GM20000 (cell line): ENCODE measurements at regions not wholly inside any gene's neighbourhood (a gene's known extent, or its start where the extent isn't known, plus 50 kb on each side); places are given as distances from the start of the nearest gene placed in this dataset.

Source experiments
- DNase-seq: peaks from one replicate; pipeline ENCODE4 v3.0.0; 2012; ENCODE audit warnings: low spot score
- TF ChIP-seq, protein P1 (sequence below): IDR thresholded peaks from 2 replicates; pipeline ENCODE4 v1.5.1; 2012; ENCODE audit warnings: mild to moderate bottlenecking, control low read depth; ENCODE audit errors: extremely low read depth, missing control alignments

DNA sequence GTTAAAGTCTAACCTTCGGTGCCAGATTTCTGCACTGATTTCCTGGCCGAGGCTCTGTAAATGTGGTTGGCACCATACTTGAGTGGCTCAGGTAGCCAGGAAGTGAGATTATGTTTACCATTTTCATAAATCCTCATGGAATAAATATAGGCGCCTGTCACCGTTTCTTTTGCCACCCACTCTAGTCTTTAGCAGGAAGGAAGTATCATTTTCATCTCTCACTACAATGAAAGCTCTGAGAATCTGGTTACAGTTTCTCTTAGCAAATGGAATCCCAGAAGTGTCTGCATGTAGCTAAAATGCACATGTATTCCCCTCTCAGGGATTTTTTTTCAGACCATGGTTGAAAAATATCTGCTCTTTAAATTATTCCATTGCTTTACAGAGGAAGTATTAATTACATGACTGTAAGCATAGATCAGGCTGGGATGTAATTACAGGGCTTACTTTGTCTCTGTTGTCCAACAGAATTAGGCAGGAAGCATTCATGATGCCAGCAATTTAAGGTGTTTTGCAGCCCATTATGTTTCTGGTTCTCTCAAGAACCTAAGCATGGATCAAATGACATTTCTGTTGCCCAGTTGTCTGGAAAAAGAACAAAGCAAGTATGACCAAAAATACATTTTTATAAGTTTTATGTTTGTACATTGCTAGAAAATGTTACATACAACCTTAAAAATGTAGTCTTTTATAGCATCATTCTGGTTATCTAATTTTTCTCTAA, 221.7 kb upstream of the SPRY2 start:
- TF ChIP-seq, protein P1, sequence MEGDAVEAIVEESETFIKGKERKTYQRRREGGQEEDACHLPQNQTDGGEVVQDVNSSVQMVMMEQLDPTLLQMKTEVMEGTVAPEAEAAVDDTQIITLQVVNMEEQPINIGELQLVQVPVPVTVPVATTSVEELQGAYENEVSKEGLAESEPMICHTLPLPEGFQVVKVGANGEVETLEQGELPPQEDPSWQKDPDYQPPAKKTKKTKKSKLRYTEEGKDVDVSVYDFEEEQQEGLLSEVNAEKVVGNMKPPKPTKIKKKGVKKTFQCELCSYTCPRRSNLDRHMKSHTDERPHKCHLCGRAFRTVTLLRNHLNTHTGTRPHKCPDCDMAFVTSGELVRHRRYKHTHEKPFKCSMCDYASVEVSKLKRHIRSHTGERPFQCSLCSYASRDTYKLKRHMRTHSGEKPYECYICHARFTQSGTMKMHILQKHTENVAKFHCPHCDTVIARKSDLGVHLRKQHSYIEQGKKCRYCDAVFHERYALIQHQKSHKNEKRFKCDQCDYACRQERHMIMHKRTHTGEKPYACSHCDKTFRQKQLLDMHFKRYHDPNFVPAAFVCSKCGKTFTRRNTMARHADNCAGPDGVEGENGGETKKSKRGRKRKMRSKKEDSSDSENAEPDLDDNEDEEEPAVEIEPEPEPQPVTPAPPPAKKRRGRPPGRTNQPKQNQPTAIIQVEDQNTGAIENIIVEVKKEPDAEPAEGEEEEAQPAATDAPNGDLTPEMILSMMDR, result no peak
- DNase-seq, result no peak

DNA sequence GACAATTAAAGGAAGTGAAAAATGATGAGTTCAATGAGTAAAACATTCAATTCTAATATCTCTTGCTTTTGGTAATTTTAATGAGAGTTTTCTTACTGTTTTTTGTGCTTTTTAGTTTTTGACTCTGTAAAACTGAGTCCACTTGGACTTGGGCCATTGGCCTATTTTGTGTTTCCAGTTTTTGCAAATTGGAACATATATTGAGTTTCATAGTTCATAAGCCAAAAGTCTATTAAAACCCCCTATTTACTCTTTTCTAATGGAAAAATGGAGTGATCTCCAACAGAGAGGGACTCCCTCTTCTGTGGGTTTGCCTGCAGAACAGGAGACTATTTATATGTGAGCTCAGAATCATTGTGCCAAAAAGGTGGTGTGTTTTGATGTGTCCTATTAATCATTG, 219.7 kb upstream of the SPRY2 start:
- DNase-seq, result no peak
- TF ChIP-seq, protein P1, result no peak

DNA sequence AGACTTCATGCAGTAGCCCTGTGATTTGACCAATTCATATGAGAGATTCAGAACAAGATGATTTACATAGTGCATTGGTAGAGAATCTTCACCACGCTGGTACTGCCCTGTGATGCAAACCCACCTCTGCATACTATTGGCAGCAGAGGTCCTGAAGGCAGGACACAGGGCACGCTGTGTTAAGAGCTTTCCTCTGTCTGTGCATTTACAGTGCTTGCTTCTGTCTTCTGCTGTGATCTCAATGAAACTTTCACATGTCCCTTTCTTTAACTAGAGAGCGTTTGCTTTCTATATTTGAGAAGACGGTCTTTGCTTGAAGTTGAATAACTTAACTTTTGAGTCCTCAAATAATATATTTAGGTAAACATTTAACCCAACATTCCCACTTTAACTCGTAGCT, 219.0 kb upstream of the SPRY2 start:
- TF ChIP-seq, protein P1, result no peak
- DNase-seq, result no peak

DNA sequence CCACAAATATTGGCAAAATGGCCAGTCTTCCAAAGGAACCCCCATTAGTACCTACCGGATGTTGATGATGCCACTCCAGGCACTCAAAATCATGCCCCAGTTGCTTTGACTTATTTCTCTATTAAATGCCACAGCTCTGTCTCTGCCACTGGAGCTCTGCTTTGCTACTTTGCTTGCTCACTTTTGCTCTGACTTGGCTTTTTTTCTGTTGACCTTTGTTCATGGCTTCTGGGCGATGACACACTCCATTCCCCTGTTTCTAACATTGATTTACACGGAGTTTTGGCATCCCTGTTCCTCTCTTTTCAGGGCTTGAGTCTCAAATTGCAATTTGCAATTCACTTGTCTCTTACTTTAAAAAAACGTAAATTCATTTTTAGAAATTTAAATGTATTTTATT, 217.1 kb upstream of the SPRY2 start:
- TF ChIP-seq, protein P1, result no peak
- DNase-seq, result no peak

DNA sequence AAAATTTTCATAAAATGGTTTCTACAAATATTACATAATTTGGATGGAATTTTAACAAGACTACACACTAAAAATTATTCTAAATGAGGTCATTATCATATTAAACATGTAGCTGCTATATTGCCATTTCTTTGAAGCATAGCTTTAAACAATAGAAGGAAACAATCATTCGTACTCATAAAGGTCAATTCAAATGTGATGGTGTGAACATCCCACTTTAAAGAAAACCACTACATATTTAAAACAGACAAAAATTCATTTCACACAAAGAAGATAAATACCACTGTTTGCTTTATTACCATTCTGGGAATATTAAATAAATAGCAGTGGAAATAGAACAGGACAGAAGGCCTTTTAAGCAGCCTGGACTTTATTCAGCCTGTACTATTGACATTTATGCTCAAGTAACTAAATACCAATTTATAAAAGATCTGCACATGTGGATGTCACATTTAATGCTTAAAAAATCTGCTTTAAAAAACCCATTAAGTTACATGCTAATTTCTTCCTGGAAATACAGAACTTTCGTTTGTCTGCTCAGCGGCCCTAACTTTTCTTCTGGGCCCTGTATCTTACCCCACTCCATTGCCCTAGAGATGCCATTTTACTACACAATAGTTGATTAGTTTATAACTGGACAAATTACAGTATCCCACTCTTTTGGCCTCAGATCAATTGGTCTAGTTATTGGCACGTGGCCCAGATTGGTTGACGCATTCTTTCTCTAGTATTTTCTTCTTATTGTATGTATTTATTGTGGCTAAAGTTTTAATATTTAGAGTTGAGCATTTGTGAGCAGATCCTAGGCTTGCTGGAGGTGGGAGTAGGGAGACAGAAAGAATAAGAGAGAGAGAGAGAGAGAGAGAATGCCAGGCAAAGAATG, 215.1 kb upstream of the SPRY2 start:
- DNase-seq, result no peak

DNA sequence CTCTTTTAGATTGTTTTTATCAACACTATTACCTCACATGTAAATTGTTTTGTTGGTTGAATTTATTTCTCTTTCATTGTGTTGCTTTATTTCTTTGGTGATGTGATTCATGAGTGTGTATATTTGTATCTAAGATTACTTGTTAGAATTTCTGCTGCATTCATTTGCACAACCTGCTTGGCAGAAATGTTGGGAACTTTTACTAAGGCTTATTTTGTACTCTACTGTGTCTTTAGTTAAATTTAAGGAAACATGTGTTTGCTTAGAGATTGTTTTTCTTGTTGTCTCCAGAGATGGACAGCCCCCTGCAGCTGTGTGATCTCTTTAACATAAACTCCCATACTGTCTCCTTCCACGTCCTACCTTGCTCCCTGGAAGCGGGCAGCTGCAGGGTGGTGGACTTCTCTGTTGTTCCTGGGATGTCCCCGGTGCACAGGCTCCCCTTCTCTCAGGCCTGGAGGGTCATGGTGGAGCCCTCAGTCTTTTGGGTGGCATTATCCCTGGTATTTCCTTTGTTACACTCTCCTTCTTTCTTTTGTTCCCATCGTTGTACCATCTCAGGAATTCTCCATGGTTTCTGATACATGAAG, 212.0 kb upstream of the SPRY2 start:
- DNase-seq, result no peak
- TF ChIP-seq, protein P1, result no peak

More for the DNA sequence above, 215.1 kb upstream of the SPRY2 start:
- TF ChIP-seq, protein P1, result no peak
